SIG-M5 treated with dmso at 0.1 percent for 504 hours (cell line): ENCODE measurements at regions not wholly inside any gene's neighbourhood (a gene's known extent, or its start where the extent isn't known, plus 50 kb on each side); places are given as distances from the start of the nearest gene placed in this dataset.
"Not testable (repeated sequence)": the region's sequence is repeated elsewhere in the genome, so short reads cannot be mapped to it uniquely, and the experiment has no call there.

Source experiments
- DNase-seq: peaks from one replicate; lab custom pipeline; 2025; ENCODE audit not compliant: unreplicated experiment; lab: John Stamatoyannopoulos, UW

GRCh38 chr2:17373041-17373440 is 145.2 kb downstream of the RAD51AP2 start:
- no peak for DNase-seq

GRCh38 chr2:17363846-17364245 is 154.4 kb downstream of the RAD51AP2 start:
- DNase-seq: peak; percentile 3

GRCh38 chr2:17362956-17363355 is 155.3 kb downstream of the RAD51AP2 start:
- DNase-seq: no peak

GRCh38 chr2:17355608-17356329 is 162.5 kb downstream of the RAD51AP2 start:
- DNase-seq: no peak

DNA sequence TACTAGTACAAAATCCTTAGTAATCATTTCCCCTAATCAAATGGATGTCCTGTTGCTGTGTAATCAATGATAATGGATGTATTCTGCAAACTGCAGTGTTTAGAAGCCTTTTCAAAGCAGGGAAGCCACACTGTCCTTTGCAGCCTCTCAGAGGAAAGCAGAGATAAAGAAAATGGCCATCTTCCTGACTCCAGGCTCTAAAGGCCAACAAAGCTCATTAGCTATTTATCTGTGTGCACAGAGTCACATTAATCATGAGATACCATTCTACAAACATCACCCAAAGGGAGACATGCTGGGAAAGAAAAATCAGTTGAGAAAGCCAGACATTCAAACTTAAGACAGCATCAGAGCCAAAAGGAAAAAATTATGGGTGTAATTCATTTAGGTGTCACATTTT is 165.0 kb downstream of the RAD51AP2 start:
- DNase-seq: no peak

DNA sequence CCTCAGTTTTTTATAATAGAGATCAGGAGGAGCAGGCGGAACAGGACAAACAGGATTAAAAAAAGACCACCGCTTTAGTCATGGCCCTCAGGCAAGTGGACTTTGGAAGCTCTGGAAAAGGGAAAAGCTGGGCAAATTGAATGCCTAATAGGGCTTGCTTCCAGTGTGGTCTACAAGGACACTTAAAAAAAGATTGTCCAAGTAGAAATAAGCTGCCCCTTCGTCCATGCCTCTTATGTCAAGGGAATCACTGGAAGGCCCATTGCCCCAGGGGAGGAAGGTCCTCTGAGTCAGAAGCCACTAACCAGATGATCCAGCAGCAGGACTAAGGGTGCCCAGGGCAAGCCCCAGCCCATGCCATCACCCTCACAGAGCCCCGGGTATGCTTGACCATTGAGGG is 175.5 kb downstream of the RAD51AP2 start:
- not testable (repeated sequence) for DNase-seq

GRCh38 chr2:17337507-17337906 is 180.7 kb downstream of the RAD51AP2 start:
- no peak for DNase-seq

GRCh38 chr2:17336458-17336857 is 181.8 kb downstream of the RAD51AP2 start:
- no peak for DNase-seq

DNA sequence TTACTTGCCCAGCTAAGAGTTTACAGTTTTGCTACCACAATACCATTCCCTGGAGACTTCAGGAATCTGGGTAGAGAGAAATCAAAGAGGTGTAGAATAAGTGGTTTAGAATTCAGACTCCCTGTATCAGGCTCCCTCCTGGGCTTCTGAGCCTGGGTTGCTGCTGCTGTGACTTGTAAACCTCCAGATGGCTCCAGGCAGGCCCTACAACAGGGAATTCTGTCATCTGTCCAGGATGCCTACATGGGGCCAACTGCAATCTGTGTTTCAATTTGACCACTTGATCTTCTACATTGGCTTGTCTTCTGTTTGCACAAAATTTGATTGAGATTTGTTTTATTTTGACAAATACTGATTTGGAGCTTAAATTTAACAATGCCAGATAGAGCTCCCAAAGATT is 183.9 kb downstream of the RAD51AP2 start:
- no peak for DNase-seq

DNA sequence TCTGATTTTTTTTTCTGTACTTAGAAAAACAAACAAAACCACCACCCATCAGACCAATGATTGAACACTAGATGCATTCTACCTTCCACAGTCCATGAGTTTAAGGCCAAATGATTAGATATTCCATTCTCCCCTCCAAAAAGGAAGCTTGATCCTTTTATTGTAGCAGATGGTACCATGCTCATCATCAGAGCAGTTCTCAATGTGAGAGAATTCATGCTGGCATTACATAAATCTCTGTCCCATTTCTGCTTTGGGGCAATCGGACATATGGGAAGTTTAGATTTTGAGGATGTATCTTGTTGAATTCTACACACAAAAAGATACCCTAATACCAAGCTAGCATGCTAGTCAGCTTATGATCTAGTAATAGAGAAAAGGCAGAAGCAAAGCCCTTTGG is 186.6 kb downstream of the RAD51AP2 start:
- no peak for DNase-seq

GRCh38 chr2:17328161-17328560 is 190.1 kb downstream of the RAD51AP2 start:
- no peak for DNase-seq

DNA sequence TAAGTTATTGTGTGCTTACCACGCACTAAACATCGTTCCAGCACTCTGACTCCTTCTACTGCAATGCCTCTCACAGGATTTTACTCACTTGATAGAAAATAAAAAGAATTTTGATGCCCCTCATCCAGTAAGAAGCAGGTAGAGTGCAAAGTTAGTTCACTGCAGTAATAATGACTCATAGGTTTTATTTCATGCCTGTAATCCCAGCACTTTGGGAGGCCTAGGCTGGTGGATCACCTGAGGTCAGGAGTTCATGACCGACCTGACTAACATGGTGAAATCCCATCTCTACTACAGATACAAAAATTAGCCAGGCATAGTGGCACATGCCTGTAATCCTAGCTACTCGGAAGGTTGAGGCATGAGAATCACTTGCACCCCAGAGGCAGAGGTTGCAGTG is 190.6 kb downstream of the RAD51AP2 start:
- no peak for DNase-seq

DNA sequence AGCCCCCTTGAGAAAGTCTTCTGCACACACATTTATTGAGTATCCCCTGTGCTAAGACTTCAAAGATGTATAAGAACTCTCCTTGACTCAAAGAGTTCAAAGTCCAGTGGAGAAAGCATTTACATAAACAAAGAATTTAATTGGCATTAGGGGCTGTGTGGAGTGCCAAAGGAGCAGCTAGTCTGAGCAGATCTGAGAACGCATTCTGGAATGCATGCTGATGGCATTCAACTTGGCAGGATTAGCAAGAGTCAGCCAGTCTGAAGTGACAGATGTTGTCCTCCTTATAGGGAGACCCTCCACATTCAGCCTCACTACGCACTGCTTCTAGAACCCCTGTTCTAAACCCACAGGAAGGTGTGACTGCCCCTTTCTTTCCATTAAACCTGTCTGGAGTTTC is 191.5 kb downstream of the RAD51AP2 start:
- DNase-seq: no peak

GRCh38 chr2:17323697-17324096 is 194.5 kb downstream of the RAD51AP2 start:
- no peak for DNase-seq

- no peak for DNase-seq
These were observed 195.8 kb downstream of the RAD51AP2 start for GRCh38 chr2:17322461-17322860.

GRCh38 chr2:17319090-17319489 is 199.2 kb downstream of the RAD51AP2 start:
- no peak for DNase-seq

DNA sequence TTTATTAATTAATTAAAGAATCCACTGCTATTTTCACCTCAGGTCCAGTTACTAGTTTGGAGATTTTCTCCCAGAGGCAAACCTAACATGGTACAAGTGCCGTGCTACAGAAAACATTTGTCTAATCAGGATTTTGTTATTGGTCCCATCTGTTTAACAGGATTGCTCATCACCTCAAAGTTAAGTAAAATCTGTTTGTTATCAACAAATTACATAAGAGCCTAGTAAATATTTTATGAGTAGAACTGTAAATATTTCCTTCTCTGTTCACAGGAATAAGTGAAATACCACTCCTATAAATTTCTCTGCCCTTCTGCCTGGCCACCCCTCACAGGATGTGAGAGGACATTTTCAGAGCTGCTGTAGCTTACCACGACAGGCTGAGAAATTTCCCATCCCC is 200.2 kb downstream of the RAD51AP2 start:
- DNase-seq: no peak

- DNase-seq: no peak
These were observed 200.7 kb downstream of the RAD51AP2 start for GRCh38 chr2:17317439-17317976.

DNA sequence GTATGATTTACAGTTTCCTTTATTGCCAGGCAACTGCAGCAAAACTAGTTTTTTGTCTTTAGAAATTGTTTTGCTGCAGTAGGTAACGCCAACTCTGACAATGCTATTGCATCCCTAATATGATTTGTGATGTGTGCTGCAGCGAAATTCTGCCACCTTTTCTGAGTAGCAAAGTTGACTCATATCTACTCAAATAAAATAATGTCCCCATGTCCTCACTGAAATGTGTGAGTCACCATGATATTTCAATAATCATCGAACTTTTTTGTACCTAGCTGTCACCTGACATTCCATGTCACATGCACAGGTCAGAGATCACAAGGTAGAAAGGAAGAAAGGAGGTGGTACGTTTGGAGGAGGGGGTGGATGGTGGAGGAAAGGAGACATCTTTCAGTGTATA is 205.0 kb downstream of the RAD51AP2 start:
- no peak for DNase-seq

DNA sequence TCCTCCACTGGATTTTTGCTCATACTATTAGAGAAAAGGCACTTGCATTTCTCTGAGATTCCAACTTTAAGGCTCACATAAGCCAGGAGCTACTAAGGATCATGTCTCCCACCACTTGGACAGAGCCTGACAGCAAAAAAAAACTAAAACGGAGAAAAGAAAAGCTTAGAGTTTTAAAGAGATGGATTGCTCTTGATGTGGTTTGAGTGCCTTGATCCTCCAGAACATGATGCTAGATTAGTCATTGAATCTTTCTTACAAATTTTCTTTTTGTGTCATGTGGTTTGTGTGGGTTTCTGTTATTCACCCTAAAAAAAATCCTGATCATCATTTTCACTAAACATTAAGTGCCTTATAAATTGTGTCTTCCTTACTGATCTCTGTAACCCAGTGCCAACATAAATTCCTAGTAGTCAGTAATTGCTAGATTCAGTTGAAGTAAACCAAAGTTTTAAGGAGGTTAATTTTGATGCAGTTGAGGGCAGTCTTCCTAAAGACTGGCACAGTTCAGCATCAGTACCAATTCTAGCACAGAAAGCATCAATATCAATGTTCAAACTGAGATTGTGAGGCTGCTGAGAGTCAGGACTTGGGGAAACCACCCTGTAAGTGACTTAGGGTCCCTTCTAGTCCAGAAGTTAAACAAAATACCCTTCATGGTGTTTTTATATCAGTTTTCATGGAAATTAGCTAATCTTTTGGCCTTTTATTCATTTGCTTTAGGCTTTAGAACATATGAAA is 206.3 kb downstream of the RAD51AP2 start:
- DNase-seq: no peak

GRCh38 chr2:17311106-17311619 is 207.1 kb downstream of the RAD51AP2 start:
- no peak for DNase-seq

GRCh38 chr2:17309741-17310339 is 208.4 kb downstream of the RAD51AP2 start:
- peak; percentile 54 for DNase-seq
